ENCODE measurements at regions not wholly inside any gene's neighbourhood (a gene's known extent, or its start where the extent isn't known, plus 50 kb on each side); places are given as distances from the start of the nearest gene placed in this dataset.
A peak's percentile ranks its signal among the peaks of the same experiment; 100 is the strongest.

- TF ChIP-seq, protein P1, sequence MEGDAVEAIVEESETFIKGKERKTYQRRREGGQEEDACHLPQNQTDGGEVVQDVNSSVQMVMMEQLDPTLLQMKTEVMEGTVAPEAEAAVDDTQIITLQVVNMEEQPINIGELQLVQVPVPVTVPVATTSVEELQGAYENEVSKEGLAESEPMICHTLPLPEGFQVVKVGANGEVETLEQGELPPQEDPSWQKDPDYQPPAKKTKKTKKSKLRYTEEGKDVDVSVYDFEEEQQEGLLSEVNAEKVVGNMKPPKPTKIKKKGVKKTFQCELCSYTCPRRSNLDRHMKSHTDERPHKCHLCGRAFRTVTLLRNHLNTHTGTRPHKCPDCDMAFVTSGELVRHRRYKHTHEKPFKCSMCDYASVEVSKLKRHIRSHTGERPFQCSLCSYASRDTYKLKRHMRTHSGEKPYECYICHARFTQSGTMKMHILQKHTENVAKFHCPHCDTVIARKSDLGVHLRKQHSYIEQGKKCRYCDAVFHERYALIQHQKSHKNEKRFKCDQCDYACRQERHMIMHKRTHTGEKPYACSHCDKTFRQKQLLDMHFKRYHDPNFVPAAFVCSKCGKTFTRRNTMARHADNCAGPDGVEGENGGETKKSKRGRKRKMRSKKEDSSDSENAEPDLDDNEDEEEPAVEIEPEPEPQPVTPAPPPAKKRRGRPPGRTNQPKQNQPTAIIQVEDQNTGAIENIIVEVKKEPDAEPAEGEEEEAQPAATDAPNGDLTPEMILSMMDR (IDR thresholded peaks at IDR 0.05; ENCODE audit: poor library complexity, severe bottlenecking), result no peak
- peak; percentile 89 for TF ChIP-seq EP300 (conservative IDR thresholded peaks at IDR 0.05; ENCODE audit: poor library complexity, severe bottlenecking)
These were observed 107.1 kb upstream of the TAS2R1 start for GRCh38 chr5:9737265-9737664.

All from neural cell (in vitro differentiated cells).